GM12872 (cell line): ENCODE measurements at regions not wholly inside any gene's neighbourhood (a gene's known extent, or its start where the extent isn't known, plus 50 kb on each side); places are given as distances from the start of the nearest gene placed in this dataset.

Source experiments
- CTCF ChIP-seq: IDR thresholded peaks from 3 replicates; pipeline ENCODE4 v1.5.1; 2011; ENCODE audit warnings: low read depth, mild to moderate bottlenecking, low read length, moderate library complexity; ENCODE audit not compliant: insufficient read depth

DNA sequence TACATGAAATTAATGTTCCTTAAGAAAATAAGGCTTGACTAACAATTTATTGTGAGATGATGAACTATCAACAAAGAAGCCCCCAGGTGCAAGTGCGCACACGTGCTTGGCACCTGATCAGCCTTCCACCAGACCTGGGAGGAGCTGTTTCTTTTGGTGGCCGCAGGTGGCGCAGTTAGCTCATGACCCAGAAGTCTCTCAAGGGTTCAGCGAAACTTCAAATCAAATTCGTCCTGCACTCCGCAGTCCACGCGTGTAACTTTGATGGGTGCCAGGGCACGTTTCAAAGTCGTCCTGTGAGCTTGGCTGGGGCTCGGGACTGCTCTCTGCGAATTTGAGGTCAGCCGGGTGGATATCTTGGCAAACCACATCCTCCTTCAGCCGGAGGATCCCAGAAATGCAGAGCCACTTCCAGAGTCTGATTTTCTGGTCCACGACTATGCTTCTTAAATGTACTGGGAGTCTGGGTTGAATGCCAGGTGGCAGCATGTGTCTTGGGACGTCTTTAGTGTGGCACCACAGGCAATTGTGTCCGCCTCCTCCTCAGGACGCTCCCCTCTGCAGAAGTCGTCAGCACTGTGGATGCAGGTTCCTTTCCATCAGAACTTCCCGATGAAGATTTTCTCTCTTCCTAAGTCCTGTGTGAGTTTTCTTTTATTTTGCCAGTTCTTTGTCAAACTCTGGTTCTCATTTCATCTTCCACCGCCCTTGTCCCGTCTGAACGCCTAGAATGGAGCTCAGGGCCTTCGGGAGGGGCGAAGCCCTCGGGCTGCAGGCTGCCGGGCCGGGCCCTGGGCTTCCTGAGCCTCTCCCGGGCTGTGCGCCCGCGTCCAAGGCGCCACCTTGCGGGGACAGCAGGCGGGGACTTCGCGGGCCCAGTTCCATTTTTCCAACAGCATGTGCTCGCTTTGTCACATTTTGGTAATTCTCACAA lies 61.3 kb upstream of the RAPGEF4 start:
- TF ChIP-seq CTCF: peak; percentile 57

GRCh38 chr2:172674968-172675303 lies 60.7 kb upstream of the RAPGEF4 start:
- TF ChIP-seq CTCF: no peak

DNA sequence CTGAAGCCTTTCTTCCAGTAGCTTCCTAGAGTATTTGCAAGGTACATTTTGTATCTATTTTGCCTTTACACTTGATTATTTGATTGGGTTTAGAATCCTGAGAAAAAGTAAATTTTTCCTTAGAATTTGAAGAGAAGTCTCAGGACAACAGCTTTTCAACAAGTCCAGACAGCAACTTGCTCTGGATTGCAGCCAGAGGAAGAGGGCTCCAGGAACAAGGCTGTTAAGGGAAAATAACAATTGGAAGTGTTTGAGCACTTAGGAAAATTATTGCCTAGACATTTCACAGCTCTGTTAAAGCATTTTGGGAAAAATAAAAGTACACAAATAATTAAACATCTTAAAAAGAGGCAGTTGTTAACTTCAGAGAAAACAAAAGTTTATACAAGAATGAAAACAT lies 58.3 kb upstream of the RAPGEF4 start:
- TF ChIP-seq CTCF: no peak

DNA sequence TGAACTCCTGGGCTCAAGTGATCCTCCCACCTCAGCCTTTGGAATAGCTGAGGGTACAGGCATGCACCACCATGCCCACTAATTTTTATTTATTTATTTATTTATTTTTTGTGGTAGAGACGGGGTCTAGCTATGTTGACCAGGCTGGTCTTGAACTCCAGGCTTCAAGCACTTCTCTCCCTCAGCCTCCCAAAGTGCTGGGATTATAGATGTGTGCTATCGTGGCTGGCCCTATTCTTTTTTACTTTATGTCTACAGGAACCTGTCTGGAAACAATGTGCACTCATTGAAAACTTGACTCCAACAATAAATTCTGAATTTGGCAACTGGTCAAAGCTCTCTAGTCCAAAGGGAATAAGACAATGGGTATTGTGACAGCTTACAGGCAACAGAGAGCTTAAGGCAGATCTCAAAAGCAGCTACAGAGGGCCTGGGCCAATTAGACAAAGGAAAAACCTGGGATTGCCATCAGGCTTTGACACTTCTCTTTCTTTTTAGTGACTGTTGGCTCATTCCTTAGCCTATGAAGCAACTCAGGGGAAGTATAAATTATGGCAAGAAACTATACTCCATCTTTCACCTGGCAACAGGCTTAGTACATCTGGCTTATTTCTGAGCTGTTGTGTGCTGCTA lies 55.1 kb upstream of the RAPGEF4 start:
- no peak for TF ChIP-seq CTCF

DNA sequence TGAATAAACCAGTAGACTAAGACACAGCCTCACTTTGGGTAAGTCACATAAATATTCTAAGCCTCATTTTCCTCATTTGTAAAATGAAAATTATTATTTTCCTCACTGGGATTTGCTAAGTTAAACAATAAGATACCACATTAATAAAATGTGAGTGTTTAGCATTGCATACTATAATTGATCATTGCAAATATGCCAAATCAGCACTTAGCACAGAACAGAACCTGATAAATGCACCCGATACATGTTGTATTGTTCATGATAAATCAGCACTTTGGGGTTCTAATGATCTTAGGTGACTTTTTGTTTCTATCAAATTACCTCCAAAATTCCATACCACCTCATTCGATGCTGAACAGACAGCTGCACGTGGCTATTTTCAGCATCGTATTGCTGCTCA lies 50.2 kb upstream of the RAPGEF4 start:
- no peak for TF ChIP-seq CTCF
